HG03460 (cell line): ENCODE measurements at regions not wholly inside any gene's neighbourhood (a gene's known extent, or its start where the extent isn't known, plus 50 kb on each side); places are given as distances from the start of the nearest gene placed in this dataset.

Experiments
- ATAC-seq: cut with Tn5 transposase; IDR thresholded peaks from one replicate; pipeline ENCODE4 v1.9.1; 2021; ENCODE audit not compliant: unreplicated experiment

DNA sequence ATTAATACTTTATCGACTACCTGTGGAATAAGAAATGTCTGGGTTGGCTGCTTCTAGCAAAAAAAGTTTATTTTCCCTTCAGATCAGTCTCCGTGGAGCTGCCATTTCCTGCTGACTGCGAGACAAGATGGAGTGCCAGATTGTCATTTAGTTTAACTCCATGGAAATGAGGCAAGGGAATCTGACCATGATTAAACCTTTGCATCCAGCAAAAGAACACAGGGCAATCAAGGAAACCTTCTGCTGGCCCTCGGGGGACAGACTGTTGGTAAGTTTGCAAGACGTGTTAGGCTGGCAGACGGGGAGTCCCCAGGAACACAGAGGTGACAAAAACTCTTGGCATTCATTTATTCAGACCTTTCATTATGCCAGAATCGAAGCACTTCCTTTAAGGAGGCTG lies 52.2 kb upstream of the SPACA1 start:
- ATAC-seq = no peak

DNA sequence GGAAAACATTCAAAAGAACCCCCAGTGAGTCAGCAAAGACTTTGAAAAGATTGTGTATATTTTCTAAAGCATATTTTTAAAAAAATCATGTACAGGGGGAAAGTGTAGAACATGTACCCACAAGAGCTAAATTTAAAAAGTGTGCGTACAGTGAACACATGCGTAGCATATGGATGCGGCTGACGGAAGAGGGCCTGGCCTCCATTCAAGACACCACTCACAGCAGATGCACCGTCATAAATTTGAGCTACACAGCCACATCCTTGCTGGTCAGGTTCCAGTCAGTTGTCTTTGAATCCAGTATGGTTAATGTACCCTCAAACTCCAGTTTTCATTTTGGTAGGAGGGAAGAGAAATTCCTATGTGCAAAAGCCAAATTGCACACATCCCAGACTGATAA lies 54.3 kb upstream of the SPACA1 start:
- no peak for ATAC-seq

DNA sequence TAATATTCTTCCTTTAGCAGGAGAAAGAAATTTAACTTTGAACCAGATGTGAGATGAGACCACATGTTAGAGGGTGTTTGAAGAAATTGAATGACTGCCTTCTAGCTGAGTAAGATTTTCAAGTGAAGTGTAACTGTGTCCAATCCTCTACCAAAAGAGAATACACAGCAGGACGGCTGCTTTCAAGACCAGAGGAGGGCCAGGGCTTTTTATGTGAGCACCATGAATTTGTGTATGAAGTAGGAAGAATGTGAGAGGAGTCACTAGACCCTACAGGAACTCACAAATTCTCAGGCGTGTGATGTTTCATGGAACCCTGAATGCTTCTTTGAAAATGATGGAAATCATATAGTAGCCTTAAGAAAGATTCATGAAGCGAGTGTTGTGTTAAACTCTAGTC lies 56.8 kb upstream of the SPACA1 start:
- no peak for ATAC-seq

DNA sequence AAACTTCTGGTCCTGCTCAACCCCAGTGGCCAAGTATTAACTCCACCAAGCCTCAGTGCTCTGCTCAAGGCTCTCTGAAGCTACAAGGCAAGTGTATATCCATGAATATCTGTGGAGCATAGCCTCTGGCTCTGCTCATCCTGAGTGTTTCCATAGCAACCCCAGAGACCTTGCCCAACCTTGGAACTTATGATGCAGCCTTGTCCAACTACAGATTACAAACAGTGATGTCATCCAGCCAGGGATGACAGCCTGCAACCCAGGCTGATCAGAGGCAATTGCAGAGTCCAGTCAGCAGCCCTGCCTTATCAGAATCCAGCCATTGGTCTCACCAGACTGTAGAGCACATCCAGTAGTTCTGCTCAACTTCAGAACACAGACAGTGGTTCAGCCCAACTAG lies 65.5 kb upstream of the SPACA1 start:
- ATAC-seq = no peak

DNA sequence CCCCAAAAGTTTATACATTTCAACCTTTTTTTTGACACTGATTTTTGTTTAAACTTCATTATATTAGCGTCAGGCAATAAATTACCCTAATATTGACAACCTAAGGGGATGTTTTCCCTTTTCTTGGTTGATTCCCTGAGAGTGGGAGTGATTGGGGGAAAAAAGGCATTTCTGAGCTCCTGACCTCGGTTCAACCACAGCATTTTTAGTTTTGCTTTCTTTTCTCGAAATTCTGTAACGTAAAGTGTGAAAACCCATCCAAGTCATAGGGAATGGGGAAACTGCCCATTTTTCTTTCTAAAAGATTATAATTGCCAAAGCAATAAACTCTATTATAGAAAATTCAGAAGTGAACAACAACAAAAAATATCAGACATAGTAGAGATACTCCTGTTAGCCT lies 67.9 kb upstream of the SPACA1 start:
- no peak for ATAC-seq

DNA sequence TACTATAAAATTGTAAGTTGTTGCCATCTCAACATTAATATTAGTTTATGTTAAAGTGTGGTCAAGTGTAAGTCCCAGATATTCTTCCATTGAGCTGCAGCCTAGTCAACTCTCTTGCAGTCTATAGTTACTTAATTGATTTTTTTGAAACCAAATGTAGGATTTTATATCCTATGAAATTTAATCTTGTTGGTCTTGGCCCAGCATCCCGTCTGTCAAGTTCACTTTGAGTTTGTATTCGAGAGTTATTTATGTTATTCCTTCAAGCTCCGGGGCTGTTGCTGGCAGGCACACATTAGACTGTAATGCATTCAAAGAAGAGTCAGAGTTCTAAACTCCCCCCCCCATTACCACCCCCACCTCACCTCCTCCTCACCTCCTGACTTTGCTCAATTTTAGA lies 71.0 kb upstream of the SPACA1 start:
- ATAC-seq = no peak

DNA sequence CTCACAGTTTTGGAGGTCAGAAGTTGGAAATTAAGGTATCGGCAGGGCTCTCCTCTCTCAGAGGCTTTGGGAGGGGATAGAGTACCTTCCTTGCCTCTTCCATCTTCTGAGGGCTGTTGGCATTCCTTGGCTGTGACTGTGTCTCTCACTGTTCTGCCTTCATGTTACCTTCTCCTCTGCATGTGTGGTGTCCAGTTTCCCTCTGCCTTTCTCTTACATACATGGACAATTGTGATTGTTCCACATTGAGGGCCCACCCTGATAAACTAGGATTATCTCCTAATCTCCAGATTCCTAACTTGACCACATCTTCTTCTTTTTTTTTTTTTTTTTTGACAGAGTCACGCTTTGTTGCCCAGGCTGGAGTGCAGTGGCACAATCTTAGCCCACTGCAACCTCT lies 72.1 kb upstream of the SPACA1 start:
- no peak for ATAC-seq

DNA sequence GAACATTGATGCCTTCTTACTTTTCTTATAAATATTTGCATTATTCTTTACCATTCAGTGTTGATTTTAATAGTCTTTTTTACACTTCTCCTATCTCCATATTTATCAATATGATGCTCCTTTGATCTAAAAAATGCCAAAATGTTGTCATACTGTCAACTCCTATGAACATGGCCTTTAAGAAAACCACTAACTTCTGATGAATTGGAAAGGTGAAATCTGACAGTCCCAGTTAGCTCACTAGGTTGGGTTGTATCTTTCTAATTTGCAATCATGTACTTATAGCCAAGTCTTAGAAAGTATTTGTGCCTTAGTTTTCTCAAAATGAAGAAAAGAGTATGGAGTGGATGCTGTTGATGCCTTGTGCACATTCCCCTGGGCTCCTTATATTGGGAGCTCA lies 75.4 kb upstream of the SPACA1 start:
- ATAC-seq = no peak

DNA sequence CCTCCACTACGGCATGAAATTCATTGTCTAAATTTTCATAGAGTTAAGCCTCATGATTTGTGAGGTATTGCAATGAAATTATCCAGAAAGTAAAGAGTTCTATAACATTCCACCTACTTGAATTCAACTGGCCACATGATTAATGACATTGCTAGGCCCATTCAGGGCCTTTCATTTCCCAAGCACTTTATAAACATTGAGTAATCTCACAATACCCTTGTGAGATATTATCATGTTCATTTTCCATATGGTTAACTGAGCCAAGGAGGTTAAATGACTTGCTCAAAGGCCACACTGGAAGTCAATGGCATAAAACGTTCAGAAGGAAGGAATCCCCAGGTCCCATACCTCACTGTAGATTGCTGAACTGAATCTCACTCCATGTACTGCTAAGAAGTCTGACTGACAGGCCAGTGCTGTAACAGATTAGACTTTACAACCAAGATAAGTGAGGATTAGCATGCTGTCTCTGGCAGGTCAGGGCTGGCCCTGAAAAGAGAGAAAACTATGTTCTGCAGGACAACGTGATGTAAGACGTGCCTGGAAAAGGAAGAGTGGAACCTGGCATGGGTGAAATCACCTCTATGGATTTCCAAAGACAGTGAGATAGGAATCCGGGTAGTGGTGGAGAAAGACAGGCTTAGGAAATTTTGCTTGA lies 75.9 kb upstream of the SPACA1 start:
- ATAC-seq = no peak

DNA sequence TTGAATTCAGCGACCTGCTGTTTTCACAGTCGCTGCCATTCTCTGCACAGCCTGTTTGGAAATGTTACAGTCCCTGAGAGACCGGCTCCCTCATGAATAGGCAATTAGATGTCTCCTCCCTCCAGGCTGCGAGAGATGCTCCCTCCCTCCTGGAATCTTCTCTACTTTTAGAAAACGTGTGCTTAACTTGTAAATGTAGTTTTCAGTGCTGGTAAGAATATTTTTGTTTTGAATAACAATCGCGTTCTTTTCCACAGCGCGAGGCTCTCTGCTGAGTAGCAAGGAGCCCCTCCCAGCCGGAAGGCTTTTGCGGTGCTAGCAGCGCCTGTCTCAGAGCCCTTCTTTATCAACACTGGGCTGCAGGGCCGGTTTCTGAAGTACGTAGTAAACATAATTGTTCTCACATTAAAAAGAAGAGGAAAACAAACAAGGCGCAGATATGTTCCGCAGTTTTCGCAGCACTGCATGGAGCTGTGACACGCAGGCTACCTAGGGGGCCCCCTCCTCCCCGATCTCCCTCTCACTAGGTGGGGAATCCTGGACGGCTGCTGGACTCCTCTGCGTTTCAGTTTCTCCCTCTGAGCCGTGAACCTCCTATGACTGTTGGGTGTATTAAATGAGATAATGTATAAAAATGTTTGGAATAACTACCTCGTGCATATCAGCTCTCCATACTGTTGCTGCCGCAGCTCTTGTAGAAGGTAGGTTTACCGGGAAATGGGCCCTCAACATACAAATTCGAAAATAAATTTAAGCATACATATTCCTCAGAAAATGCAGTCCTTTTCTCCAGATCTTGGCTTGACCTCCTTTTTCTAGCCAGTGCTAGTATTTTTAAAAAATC lies 79.0 kb upstream of the SPACA1 start:
- no peak for ATAC-seq

DNA sequence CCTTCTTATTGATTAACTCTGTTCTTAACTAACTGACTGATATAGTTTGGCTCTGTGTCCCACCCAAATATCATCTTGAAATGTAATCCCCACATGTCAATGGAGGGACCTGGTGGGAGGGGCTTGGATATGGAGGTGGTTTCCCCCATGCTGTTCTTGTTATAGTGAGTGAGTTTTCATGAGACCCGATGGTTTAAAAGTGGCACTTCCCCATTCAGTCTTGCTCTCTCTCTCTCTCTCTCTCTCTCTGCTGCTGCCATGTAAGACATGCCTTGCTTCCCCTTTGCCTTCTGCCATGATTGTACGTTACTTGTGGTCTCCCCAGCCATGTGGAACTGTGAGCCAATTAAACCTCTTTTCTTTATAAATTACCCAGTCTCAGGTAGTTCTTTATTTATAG lies 81.8 kb upstream of the SPACA1 start:
- ATAC-seq = no peak

DNA sequence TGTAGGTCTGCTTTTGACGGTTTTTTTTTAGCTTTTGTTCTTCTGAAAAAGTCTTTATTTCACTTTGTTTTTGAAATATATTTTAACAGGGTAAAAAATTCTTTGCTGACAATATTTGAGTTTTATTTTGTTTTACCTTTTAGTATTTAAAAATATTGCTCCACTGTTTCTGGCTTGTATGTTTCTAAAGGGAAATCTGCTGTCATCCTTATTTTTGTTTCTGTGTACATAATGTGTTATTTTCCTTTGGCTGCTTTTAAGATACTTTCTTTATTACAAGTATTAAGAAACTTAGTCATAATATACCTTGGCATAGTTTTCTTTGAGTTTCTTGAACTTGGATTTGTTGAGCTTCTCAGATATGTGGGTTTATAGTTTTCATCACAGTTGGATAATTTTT lies 88.6 kb upstream of the SPACA1 start:
- no peak for ATAC-seq

DNA sequence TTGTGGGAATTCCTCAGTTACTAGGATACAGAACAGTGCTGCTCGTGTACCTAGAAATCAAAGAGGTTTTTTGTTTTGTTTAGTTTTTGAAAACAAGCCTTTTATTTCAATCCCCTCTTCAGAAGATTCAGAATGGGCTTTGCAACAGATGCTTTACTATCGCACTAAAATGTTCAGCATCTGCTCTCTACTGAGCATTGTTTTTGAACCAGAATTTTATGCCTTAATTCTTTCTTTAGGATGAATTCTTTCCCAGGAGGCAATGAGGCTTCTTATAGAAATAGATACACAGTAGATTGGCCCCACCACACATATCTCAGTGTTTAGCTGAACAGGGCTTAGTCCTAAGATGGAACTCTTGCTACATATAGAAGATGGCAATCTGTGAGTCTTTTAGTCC lies 95.9 kb upstream of the SPACA1 start:
- ATAC-seq = no peak

DNA sequence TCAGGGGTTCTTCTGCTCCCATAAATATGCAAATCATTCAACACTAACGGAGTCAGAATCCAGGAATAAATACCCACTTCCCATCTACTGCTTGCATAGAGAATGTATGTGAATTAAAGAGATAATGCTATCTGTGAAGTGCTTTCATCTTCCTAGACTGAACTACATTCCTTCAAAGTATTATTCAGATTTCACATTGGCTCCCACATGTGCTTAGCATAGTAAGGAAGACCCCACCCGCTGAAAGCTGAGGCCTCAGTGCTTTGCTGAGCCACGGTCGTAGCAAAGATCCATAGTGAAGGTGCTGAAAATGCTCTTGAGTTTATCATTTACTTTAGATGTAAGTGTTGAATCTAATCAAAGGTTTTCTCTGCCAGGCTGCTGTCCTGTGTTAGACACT lies 97.0 kb upstream of the SPACA1 start:
- no peak for ATAC-seq

DNA sequence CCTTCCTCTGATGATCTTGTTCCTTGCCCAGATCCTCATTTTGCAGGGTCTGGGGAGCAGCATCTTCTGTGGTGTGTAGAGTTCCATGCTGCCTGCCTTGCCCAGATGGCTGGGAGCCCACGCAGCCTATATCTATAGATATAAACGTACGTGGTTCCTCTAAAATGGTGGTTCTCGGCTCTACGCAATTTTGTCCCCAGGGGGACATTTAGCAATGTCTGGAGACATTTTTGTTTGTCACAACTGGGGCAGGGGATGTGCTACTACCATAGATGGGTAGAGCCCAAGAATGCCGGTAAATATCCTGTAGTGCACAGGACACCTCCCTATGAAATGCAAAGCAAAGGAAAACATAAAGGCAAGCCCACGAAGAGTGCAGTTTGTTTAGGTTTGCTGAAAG lies 98.4 kb upstream of the SPACA1 start:
- ATAC-seq = no peak

DNA sequence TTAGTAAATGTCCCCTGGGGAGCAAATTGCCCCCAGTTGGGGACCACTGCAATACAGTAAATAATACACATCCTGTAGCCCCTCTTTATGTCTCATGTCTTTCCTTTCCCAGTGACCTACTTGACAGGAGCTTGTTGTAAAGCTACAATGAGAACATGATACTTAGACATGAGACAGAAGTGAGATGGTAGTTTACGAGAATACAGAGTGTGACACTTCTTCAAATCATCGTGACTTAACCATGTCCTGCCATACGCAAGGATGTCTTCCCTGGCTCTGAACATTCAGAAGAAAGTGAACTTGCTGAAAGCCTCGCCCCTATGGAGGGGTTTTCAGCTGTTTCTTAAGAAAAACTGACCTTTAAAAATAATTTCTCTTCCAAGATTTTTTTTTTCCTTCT lies 101.0 kb upstream of the SPACA1 start:
- ATAC-seq = no peak

DNA sequence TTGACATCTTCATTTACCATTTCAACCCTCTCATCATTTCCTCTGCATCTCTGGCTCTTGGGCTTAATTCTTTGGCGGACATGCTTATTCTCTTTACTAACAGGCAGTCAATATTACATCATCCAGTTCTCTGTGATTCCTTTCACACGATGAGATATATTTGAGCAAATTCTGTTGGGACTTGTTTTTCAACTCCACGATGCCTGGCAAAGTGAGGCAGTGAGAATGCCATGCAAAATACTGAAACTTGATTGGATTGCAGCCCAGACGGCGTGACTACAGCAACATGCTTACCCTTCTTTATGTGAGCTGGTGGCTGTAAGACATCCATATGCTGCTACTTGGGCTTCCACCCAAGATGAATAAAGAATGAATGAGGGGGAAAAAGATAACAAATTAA lies 101.7 kb upstream of the SPACA1 start:
- ATAC-seq = no peak

DNA sequence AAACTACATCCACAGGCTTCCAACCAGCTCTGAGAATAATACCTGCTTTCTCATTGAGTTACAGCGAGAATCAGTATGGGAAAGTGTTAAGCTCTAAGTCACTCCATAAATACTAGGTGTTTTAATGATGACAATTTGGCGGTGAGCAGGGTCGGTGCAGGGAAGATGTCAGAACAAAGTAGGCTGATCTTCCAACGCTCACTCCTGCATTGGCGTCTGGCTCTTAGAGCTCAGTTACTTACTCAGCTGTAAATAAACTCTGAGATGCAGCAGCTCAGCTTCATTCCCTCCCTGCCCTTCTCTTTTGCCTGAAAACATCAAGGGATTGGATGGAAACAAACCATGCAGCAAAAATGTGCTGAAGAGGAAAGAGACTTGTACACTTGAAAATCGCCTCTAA lies 102.5 kb upstream of the SPACA1 start:
- no peak for ATAC-seq

DNA sequence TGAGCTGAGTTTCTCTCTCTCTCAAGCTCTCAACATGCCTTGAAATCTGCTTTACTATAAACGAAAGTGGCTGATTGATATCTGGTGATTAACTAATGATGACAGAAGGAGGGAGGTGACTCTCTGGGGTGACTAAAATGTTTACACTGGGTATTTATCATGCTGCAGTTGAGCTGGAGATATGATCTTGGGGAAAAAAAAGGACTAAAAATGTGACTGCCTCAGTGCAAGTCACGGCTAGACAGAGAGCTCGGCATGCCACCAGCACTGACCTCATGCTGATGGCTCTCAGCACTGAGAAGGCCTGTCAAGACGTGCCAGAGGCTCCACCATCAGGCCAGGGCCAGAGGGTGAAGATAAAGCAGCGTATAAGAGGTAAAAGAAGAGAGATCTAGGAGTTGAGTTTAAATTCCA lies 103.1 kb upstream of the SPACA1 start:
- ATAC-seq = no peak

DNA sequence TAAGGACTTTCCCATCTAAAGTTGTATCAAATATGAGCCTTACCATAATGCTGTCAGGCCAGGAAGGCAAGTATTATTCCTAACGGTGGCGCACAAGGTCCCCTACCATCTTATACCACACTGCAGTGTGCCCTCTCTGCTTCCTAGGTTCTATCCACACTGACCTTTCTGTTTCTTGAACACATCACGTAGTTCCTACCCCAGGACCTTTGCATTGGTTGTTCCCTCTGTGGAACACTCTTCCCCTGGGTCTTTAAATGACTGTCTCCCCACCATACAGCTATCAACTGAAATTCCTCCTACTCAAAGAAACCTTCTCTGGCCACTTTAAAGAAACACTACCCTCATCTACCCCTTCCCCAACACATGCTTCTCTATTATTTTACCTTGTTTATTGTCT lies 104.5 kb upstream of the SPACA1 start:
- no peak for ATAC-seq

DNA sequence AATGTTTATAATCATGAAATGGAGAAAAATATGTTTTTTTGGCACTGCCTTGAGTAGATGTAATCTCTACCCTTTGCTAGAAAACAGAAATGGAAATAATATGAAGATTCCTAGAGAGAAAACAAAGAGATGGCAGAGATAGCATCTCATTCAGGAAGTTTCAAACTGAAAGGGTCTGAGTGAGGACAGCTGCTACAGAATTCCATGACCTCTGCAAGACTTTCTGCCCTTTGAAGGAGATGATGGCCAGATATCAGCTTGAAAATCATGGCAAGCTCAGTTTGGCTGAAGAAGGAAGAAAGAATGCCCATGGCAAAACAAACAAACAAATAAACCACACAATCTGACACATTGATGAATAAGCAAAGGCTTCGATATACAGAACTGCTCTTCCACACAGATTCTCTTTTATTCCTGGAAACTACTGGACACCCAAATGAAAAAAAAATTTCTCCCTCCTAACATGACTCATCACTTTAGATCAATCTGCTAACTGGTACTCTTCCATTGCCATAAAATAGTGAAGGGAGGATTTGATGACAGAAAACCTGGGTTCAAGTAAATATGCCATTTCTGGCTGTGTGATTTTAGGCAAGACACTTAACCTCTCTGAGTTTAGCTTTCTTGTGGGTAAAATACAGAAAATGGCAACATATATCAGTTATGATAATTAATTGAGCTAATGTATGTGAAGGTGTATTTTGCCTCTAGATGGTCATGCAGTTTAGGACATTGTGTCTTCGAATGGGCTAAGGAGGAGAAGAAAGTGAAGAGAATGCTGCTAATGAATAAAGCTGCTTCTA lies 105.9 kb upstream of the SPACA1 start:
- no peak for ATAC-seq

DNA sequence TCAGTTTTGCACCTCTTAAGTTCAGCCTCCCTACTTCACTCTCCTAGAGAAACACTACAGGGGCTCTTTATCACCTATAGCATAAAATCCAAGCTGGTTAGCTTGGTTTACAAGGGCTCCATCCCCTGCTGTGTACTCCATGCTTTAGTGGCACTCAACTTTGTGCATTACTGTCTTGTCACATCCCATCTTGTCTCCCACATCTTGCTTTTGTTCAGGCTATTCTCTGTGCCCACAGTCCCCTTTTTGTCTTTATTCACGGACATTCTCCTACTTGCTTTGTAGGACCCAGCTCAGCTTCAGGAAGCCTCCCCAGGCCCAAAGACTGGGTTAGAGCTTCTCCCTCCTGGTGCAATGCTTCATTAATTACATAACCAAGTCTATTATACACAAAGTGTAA lies 107.9 kb upstream of the SPACA1 start:
- ATAC-seq = no peak
